ENCODE measurements at regions not wholly inside any gene's neighbourhood (a gene's known extent, or its start where the extent isn't known, plus 50 kb on each side); places are given as distances from the start of the nearest gene placed in this dataset.

DNA sequence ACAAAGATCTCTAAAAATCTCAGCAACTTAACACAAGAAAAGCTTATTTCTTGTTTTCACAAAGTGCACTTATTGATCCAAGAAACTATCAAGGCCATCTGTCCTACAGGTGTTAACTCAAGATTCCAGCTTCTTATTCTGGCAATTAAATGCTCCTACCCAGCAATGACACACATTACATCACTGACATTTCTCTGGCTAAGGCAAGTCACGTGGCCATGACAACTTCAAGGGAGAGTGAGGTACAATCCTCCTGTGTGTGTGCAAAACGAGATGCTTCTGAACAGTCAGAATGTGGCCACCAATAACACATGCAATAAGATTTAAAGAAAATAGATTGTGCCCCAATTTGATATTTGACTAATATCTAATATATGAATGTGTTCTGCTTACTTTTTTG, 169.3 kb upstream of the BTBD3 start:
- H2BK120ac ChIP-seq (ENCODE audit: low read depth, low read length): no peak overlapping the region
- no peaks in the 10 kb centered on the region for H3K9me1 ChIP-seq (ENCODE audit: insufficient read depth, low read length)
- H3K79me1 ChIP-seq (ENCODE audit: low read depth in 1 of 2, low read length in 2 of 2): no peaks in the 10 kb centered on the region
- no peak overlapping the region for H4K8ac ChIP-seq (ENCODE audit: low read depth in 2 of 2, low read length in 2 of 2)
- ChIA-PET CTCF (no interaction called here), POLR2A (ENCODE audit: unreplicated experiment) (no interaction called here)
- TF ChIP-seq MAFK (IDR thresholded peaks at IDR 0.05; ENCODE audit: low read depth, low read length): no peak
- no peak for TF ChIP-seq BHLHE40 (IDR thresholded peaks at IDR 0.05; ENCODE audit: low read depth, low read length)
- no peak for TF ChIP-seq RCOR1 (IDR thresholded peaks at IDR 0.05; ENCODE audit: insufficient replicate concordance, low read length)
- no peak for TF ChIP-seq USF2 (IDR thresholded peaks at IDR 0.05; ENCODE audit: low read depth, low read length)
- TF ChIP-seq SMC3 (IDR thresholded peaks at IDR 0.05; ENCODE audit: low read depth, low read length): no peak
- no peak for TF ChIP-seq RAD21 (IDR thresholded peaks at IDR 0.05; ENCODE audit: low read length)
- no peak for TF ChIP-seq CEBPB (IDR thresholded peaks at IDR 0.05; ENCODE audit: low read depth, low read length)
- TF ChIP-seq, protein P1, sequence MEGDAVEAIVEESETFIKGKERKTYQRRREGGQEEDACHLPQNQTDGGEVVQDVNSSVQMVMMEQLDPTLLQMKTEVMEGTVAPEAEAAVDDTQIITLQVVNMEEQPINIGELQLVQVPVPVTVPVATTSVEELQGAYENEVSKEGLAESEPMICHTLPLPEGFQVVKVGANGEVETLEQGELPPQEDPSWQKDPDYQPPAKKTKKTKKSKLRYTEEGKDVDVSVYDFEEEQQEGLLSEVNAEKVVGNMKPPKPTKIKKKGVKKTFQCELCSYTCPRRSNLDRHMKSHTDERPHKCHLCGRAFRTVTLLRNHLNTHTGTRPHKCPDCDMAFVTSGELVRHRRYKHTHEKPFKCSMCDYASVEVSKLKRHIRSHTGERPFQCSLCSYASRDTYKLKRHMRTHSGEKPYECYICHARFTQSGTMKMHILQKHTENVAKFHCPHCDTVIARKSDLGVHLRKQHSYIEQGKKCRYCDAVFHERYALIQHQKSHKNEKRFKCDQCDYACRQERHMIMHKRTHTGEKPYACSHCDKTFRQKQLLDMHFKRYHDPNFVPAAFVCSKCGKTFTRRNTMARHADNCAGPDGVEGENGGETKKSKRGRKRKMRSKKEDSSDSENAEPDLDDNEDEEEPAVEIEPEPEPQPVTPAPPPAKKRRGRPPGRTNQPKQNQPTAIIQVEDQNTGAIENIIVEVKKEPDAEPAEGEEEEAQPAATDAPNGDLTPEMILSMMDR (conservative IDR thresholded peaks at IDR 0.05; ENCODE audit: low read depth, low read length): no peak
- no peak for TF ChIP-seq POLR2A (IDR thresholded peaks at IDR 0.05; ENCODE audit: low read depth, low read length)
- TF ChIP-seq FOS (IDR thresholded peaks at IDR 0.05; ENCODE audit: low read depth, low read length): no peak
- no peak for TF ChIP-seq MXI1 (IDR thresholded peaks at IDR 0.05; ENCODE audit: borderline replicate concordance, low read depth, low read length)
- TF ChIP-seq, protein P2, sequence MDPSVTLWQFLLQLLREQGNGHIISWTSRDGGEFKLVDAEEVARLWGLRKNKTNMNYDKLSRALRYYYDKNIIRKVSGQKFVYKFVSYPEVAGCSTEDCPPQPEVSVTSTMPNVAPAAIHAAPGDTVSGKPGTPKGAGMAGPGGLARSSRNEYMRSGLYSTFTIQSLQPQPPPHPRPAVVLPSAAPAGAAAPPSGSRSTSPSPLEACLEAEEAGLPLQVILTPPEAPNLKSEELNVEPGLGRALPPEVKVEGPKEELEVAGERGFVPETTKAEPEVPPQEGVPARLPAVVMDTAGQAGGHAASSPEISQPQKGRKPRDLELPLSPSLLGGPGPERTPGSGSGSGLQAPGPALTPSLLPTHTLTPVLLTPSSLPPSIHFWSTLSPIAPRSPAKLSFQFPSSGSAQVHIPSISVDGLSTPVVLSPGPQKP (IDR thresholded peaks at IDR 0.05; ENCODE audit: borderline replicate concordance, low read depth, low read length): no peak
- no peak for TF ChIP-seq MAZ (IDR thresholded peaks at IDR 0.05; ENCODE audit: borderline replicate concordance, low read depth, low read length)
- TF ChIP-seq NFE2L2 (IDR thresholded peaks at IDR 0.05; ENCODE audit: low read depth, low read length): no peak
- no peak for TF ChIP-seq CHD1 (IDR thresholded peaks at IDR 0.05; ENCODE audit: low read depth, low read length)
- no peak for TF ChIP-seq RFX5 (IDR thresholded peaks at IDR 0.05; ENCODE audit: low read depth, low read length)
- H3K36me3 ChIP-seq (ENCODE audit: control insufficient read depth, insufficient read depth, low read length): no peaks in the 10 kb centered on the region
- H3K23ac ChIP-seq (ENCODE audit: low read depth, low read length): no peak overlapping the region
- no peak overlapping the region for H4K91ac ChIP-seq (ENCODE audit: insufficient read depth, low read depth, low read length)
- dilution Hi-C loops (cut with HindIII; ENCODE audit: low sequenced_read_pairs, unreplicated experiment): no loop called here
- H2BK15ac ChIP-seq (ENCODE audit: low read depth, low read length): no peak overlapping the region
- H3K4me1 ChIP-seq (ENCODE audit: control insufficient read depth, insufficient read depth, low read length): no peaks in the 10 kb centered on the region
- H2AK5ac ChIP-seq (ENCODE audit: low read depth, low read length): no peak overlapping the region
- no peak overlapping the region for H3K4ac ChIP-seq (ENCODE audit: low read depth, low read length)
- H3K27ac ChIP-seq (ENCODE audit: insufficient read depth, low read length): no peak overlapping the region
- no peak overlapping the region for H4K5ac ChIP-seq (ENCODE audit: low read depth, low read length)
- intact Hi-C loops (cut with micrococcal nuclease): no loop called here
- no peak overlapping the region for H3K14ac ChIP-seq (replicated peaks; ENCODE audit: low read depth, low read length)
- H3K4me2 ChIP-seq (ENCODE audit: low read depth, low read length): no peak overlapping the region
- H3K56ac ChIP-seq (ENCODE audit: extremely low read depth, insufficient read depth, low read length): no peak overlapping the region
- H4K20me1 ChIP-seq (ENCODE audit: insufficient read depth, low read length): no peaks in the 10 kb centered on the region
- no peak overlapping the region for H3K4me3 ChIP-seq (ENCODE audit: insufficient read depth, low read depth, low read length)
- peaks cover 2% of the 10 kb centered on the region; the same call in 1 of the 2 replicates for H3K9me3 ChIP-seq (ENCODE audit: control insufficient read depth, insufficient read depth, low read length)
- no peak overlapping the region for H2AFZ ChIP-seq (replicated peaks; ENCODE audit: low read length, poor library complexity)
- no peak overlapping the region for H2BK5ac ChIP-seq (ENCODE audit: low read depth, low read length, poor library complexity, severe bottlenecking)
- no peak overlapping the region for H2AK9ac ChIP-seq (replicated peaks; ENCODE audit: low read depth, low read length, poor library complexity)
- H3K9ac ChIP-seq (ENCODE audit: low read depth, low read length): no peak overlapping the region
- H2BK20ac ChIP-seq (ENCODE audit: low read depth, low read length): no peak overlapping the region
- BruUV-seq (replicated peaks): no TSS peak
- DNase-seq (no peak), ATAC-seq (ENCODE audit: low read depth) (no peak)
- H3K18ac ChIP-seq (ENCODE audit: low read depth, low read length): no peak overlapping the region
- peaks cover 2% of the 10 kb centered on the region for H3K27me3 ChIP-seq (ENCODE audit: control insufficient read depth, insufficient read depth, low read length)
- in situ Hi-C loops (cut with MboI; ENCODE audit: low sequenced_read_pairs): no loop called here
- WGBS, 2 experiments (ENCODE audit: extremely low coverage in 2 of 2, insufficient read length in 1 of 2): no CpG with 5 or more reads among the region's 2 CpGs
